Type B pancreatic cell (in vitro differentiated cells): ENCODE measurements at regions not wholly inside any gene's neighbourhood (a gene's known extent, or its start where the extent isn't known, plus 50 kb on each side); places are given as distances from the start of the nearest gene placed in this dataset.
"Not testable (repeated sequence)": the region's sequence is repeated elsewhere in the genome, so short reads cannot be mapped to it uniquely, and the experiment has no call there.

ENCODE experiments used
- DNase-seq: peaks from one replicate; pipeline ENCODE4 v3.0.0; 2021; ENCODE audit warnings: mixed read lengths; ENCODE audit not compliant: unreplicated experiment; ENCODE audit errors: extremely low spot score
- H3K27ac Mint-ChIP-seq: 2 replicates; pipeline ENCODE4 v1.8.0; 2021; ENCODE audit warnings: mild to moderate bottlenecking, mixed read lengths
- H3K27me3 Mint-ChIP-seq: 2 replicates; pipeline ENCODE4 v1.8.0; 2021; ENCODE audit warnings: mixed read lengths
- H3K36me3 Mint-ChIP-seq: 2 replicates; pipeline ENCODE4 v1.8.0; 2021; ENCODE audit warnings: mixed read lengths
- H3K4me1 Mint-ChIP-seq: one replicate; pipeline ENCODE4 v1.8.0; 2021; ENCODE audit warnings: mixed read lengths; ENCODE audit not compliant: unreplicated experiment
- H3K4me3 Mint-ChIP-seq: 2 replicates; pipeline ENCODE4 v1.8.0; 2021; ENCODE audit warnings: mild to moderate bottlenecking, mixed read lengths
- H3K9me3 Mint-ChIP-seq: 2 replicates; pipeline ENCODE4 v1.8.0; 2021; ENCODE audit warnings: mixed read lengths
- TF ChIP-seq, protein P1 (sequence below): fragments of 200-600 bp; sonication (generic); conservative IDR thresholded peaks from 2 replicates; pipeline ENCODE4 v1.5.0; 2021; ENCODE audit warnings: antibody characterized with exemption, mild to moderate bottlenecking

DNA sequence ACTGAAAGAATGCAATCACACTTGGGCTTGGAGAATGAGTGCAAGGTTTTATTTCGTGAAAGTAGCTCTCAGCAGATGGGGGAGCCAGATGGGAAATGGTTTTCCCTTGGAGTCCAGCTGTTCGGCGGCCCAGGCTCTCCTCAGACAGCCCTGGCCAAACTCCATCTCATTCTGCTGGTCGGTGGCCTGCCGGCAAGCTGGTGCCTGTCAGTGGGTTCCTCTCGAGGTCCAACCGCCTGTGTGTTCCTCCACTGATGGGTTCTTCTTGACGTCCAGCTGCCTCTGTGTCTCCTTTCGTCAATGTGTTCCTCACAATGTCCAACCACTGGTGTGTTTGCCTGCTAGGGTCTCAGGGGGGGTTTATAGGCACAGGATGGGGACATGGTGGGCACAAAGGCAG, 80.3 kb downstream of the POU3F4 start:
- DNase-seq = no peak
- Mint-ChIP-seq H3K27ac (no peak overlapping the region), H3K4me3 (no peak overlapping the region), H3K9me3 (no peaks in the 10 kb centered on the region), H3K36me3 (no peaks in the 10 kb centered on the region), H3K4me1 (no peaks in the 10 kb centered on the region), H3K27me3 (no peaks in the 10 kb centered on the region)
- TF ChIP-seq, protein P1, sequence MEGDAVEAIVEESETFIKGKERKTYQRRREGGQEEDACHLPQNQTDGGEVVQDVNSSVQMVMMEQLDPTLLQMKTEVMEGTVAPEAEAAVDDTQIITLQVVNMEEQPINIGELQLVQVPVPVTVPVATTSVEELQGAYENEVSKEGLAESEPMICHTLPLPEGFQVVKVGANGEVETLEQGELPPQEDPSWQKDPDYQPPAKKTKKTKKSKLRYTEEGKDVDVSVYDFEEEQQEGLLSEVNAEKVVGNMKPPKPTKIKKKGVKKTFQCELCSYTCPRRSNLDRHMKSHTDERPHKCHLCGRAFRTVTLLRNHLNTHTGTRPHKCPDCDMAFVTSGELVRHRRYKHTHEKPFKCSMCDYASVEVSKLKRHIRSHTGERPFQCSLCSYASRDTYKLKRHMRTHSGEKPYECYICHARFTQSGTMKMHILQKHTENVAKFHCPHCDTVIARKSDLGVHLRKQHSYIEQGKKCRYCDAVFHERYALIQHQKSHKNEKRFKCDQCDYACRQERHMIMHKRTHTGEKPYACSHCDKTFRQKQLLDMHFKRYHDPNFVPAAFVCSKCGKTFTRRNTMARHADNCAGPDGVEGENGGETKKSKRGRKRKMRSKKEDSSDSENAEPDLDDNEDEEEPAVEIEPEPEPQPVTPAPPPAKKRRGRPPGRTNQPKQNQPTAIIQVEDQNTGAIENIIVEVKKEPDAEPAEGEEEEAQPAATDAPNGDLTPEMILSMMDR = no peak

DNA sequence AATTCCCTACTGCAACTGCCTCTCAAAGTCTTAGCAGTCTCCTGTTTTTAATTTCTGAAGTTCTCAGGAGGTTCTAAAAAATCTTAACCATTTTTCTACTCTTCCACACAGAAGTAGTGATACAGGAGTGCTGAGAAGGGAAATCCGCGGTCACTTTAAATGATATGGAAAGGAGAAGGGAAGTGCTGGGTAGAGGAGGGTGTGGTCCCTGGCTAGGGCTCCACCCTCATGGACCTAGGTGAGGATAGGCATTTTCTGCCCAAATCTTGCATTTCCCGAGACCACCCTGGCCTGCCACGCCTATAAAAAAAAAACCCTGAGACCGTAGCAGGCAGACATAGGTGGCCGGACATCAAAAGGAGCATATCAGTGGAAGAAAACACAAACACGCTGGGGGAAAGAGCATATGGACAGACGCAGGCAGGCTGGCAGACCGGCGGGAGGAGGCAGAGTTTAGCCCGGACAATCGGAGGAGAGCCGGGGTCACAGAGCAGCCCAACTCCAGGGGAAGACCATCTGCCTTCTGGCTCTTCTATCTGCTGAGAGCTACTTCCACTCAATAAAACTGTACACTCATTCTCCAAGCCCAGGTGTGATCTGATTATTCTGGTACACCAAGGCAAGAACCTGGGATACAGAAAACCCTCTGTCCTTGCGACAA, 85.7 kb downstream of the POU3F4 start:
- DNase-seq = no peak
- no peak overlapping the region for H3K4me3 Mint-ChIP-seq

DNA sequence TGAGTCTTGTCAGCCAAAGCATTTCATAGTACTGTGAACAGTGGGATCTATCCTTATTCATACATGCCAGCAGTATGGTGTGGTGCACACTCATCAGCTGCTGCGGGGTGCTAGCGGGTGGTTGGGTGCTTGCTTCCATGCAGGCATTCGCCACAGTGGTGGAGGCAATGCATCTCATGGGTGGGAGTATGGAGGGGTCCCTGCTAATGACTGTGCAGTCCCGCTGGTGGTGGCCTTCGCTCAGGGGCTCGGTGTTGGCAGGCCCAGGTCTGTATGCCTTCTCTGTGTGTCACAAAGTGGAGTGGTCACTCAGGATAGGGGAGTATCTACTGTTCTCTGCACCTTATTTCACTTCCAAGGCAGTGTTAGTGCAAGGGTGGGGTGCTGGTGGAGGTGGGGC, 122.6 kb downstream of the POU3F4 start:
- no peaks in the 10 kb centered on the region for H3K4me1 Mint-ChIP-seq
- TF ChIP-seq, protein P1 = no peak
- no peaks in the 10 kb centered on the region for H3K36me3 Mint-ChIP-seq
- no peak for DNase-seq
- no peaks in the 10 kb centered on the region for H3K27me3 Mint-ChIP-seq
- H3K27ac Mint-ChIP-seq = no peak overlapping the region
- H3K9me3 Mint-ChIP-seq = no peaks in the 10 kb centered on the region
- no peak overlapping the region for H3K4me3 Mint-ChIP-seq

More for the DNA sequence above, 85.7 kb downstream of the POU3F4 start:
- no peaks in the 10 kb centered on the region for H3K9me3 Mint-ChIP-seq
- no peak overlapping the region for H3K27ac Mint-ChIP-seq
- H3K27me3 Mint-ChIP-seq = no peaks in the 10 kb centered on the region
- TF ChIP-seq, protein P1 = no peak
- H3K36me3 Mint-ChIP-seq = no peaks in the 10 kb centered on the region
- H3K4me1 Mint-ChIP-seq = no peaks in the 10 kb centered on the region

DNA sequence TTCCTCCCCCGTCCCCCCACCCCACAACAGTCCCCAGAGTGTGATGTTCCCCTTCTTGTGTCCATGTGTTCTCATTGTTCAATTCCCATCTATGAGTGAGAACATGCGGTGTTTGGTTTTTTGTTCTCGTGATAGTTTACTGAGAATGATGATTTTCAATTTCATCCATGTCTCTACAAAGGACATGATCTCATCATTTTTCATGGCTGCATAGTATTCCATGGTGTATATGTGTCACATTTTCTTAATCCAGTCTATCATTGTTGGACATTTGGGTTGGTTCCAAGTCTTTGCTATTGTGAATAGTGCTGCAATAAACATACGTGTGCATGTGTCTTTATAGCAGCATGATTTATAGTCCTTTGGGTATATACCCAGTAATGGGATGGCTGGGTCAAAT, 141.6 kb downstream of the POU3F4 start:
- H3K9me3 Mint-ChIP-seq, H3K4me1 Mint-ChIP-seq, H3K27me3 Mint-ChIP-seq, H3K36me3 Mint-ChIP-seq, H3K4me3 Mint-ChIP-seq, H3K27ac Mint-ChIP-seq, DNase-seq: not testable (repeated sequence)

DNA sequence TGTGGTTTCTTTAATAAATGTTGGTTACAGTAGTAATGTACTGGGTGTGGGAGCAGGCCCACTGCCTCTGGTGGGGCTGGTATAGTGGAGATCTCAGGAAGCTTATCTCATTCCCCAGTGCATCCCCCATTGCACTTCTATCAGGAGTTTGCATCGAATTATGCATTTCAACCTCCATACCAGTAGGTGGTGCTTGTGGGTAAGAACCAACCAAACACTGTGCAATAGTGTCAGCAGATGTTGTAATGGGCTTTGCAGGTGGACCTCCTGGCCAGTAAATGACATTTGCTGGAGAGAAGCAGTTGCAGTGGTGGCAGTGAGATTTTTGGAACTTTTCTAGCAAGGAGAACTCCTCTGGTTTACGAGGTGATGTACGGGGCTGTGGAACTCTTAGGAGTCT, 150.6 kb downstream of the POU3F4 start:
- TF ChIP-seq, protein P1 = peak; percentile 21
- no peak for DNase-seq
- no peaks in the 10 kb centered on the region for H3K9me3 Mint-ChIP-seq
- no peaks in the 10 kb centered on the region for H3K4me1 Mint-ChIP-seq
- no peak overlapping the region for H3K27ac Mint-ChIP-seq
- H3K36me3 Mint-ChIP-seq = no peaks in the 10 kb centered on the region
- no peaks in the 10 kb centered on the region for H3K27me3 Mint-ChIP-seq
- no peak overlapping the region for H3K4me3 Mint-ChIP-seq
